GM12865 (cell line): ENCODE measurements at regions not wholly inside any gene's neighbourhood (a gene's known extent, or its start where the extent isn't known, plus 50 kb on each side); places are given as distances from the start of the nearest gene placed in this dataset.

ENCODE experiments used
- DNase-seq: peaks from one replicate; pipeline ENCODE4 v3.0.0; 2010; ENCODE audit warnings: low read depth
- H3K4me3 ChIP-seq: 2 replicates; pipeline ENCODE4 v1.5.1; 2011; ENCODE audit warnings: mild to moderate bottlenecking, low read depth, low read length, control low read depth
- TF ChIP-seq, protein P1 (sequence below): IDR thresholded peaks from 2 replicates; pipeline ENCODE4 v1.5.1; 2011; ENCODE audit warnings: low read length, control low read depth, low read depth, inconsistent platforms; ENCODE audit not compliant: insufficient read depth; ENCODE audit errors: missing control alignments

DNA sequence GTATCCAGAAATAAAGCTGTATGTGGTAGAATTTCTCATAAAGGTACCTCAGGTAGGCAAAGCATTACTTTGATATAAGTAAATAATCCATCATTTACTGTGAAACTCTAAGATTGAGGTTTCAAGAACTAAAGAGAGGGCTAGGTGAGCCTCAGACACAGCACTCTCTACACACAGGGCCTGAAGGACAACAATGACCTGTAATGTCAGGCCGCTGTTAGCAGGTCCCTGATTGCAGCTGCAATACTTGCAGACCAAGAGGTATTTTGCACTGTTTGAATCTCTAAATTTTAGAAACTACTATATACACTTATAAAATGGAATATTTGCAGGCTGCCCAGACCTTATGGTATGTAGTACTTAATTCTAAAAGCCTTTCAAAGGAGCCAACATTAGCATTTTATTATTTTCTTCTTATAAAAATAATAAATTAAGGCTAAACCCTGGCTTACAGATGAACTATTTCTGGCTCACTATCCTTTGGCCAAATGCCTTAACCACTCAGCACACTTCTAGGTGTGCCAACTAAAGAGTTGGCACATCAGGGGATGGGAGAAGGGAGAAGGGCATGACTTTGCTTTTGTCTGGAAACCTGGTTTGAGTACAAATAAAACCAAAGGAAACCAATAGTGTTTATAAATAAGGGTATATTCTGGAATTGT is 66.7 kb upstream of the SLC39A10 start:
- no peak overlapping the region for H3K4me3 ChIP-seq
- no peak for DNase-seq
- TF ChIP-seq, protein P1, sequence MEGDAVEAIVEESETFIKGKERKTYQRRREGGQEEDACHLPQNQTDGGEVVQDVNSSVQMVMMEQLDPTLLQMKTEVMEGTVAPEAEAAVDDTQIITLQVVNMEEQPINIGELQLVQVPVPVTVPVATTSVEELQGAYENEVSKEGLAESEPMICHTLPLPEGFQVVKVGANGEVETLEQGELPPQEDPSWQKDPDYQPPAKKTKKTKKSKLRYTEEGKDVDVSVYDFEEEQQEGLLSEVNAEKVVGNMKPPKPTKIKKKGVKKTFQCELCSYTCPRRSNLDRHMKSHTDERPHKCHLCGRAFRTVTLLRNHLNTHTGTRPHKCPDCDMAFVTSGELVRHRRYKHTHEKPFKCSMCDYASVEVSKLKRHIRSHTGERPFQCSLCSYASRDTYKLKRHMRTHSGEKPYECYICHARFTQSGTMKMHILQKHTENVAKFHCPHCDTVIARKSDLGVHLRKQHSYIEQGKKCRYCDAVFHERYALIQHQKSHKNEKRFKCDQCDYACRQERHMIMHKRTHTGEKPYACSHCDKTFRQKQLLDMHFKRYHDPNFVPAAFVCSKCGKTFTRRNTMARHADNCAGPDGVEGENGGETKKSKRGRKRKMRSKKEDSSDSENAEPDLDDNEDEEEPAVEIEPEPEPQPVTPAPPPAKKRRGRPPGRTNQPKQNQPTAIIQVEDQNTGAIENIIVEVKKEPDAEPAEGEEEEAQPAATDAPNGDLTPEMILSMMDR, result no peak

DNA sequence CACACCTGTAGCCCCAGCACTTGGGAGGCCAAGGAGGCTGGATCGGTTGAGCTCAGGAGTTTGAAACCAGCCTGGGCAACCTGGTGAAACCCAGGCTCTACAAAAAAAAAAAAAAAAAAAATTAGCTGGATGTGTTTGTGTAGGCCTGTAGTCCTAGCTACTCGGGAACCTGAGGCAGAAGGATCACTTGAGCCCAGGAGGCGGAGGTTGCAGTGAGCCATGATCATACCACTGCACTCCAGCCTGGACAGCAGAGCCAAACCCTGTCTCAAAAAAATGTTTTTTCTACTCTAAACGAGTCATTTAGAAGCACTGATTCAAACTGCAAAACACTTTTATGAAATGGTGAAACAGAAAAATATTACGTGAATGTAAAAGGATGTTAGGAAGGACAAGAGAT is 69.1 kb upstream of the SLC39A10 start:
- DNase-seq, result no peak
- H3K4me3 ChIP-seq, result no peak overlapping the region
- TF ChIP-seq, protein P1, result no peak

DNA sequence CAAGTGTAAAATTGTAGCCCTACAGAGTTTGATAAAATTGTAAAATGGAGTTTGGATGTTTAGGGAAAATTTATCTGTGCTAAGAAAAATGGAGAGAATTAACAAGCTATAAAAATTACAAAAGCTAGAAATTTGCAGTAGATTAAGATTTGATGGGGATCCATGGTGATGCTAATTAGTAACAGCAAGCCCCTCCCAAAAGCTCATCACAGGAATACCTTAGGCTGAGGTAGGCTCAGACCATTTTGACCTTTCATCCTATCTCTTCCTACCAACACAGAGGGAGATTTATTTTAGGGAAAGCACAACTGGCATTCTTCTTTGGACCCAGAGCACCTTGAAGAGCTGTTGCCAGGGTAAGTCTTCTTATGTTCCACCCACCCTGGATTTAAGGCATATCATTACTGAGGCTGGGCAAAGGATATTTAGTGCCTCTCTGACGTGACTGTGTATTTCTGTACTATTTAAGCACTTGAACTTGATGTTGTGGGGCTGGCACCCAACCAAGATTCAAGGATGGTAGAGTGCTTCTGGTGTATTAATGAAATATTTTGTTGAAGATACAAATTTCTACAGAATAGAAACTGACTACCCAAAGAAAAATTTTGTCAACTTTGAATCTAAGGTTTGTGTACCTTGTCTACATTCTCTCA is 70.8 kb upstream of the SLC39A10 start:
- TF ChIP-seq, protein P1, result no peak
- H3K4me3 ChIP-seq, result no peak overlapping the region
- no peak for DNase-seq

DNA sequence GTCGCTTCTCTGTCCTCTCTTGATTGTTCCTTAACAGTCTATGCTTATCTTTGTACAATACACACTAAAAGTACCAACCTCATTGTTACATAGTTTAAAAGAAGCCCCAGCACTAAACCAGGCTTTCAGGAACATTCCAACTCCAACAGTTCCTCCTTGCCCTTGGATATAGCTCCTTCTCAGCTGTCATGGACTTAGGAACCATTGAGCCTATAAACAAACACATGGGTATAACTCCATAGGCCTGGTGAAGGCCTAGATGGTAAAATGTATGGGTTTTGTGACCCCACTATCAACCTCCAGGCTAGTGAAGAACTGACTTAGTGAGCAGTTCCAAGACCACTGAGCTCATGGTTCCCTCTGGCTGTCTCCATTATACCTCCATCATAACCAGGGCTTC is 74.8 kb upstream of the SLC39A10 start:
- TF ChIP-seq, protein P1, result no peak

DNA sequence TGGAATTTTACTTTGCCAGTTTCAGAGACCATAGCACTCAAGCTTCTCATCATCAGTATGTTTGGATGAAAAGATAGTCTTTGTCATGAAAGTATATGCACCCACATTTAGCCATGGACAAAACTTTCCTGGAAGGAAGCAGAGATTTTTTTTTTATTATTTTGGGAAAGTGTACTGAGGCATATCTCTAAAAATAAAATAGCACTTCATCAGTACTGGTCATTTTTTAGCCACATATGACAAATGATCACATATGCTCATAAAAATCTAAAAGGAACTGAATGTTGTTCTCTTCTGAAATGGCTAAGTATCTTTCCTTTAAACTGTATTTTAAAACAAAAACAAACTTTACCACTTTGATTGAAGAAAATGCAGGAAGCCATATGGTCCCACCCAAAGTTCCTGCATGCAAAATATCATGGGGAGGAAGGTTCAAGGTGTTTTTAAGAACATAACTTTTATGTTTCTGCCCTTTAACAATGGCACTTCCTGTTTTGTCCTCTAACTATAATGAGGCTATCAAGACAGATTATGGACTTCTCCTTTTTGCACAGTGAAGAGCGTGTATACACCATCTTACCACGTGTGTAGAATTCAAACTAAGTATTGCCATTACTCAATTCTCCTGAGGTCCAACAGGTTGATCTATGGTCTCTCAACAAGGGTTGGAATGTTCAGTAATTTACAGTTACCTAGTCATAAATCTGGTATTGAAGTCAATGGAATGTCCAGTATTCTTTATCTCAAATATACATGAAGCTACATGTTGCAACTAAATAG is 77.1 kb upstream of the SLC39A10 start:
- TF ChIP-seq, protein P1, result no peak
- no peak overlapping the region for H3K4me3 ChIP-seq
- DNase-seq, result peak; percentile 24

More for the DNA sequence above, 74.8 kb upstream of the SLC39A10 start:
- no peak overlapping the region for H3K4me3 ChIP-seq
- DNase-seq, result no peak

DNA sequence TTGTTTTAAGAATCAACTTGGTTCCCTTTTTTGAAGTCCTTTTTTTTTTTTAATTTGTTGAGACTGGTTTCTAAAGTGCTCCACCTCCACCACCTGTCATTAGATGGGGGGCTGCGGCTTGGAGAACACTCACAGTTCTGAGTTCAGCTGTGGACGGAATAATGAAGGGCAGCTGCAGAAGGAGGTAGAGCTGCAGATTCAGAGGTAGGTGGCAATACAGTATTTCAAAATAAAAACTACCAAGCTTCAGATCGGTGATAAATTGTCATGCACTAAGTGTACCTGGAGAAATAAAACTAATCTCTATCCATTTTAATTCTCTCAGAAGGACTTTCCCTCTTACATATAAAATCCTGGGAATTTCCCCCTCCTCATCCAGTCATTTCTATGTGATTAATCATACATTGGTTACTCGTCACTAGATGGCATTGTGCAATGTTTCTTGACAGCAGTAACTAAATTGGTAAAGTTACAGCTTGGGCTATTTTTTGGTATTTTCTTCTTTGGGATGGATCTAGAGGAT is 81.1 kb upstream of the SLC39A10 start:
- H3K4me3 ChIP-seq, result no peak overlapping the region
- peak; percentile 35 for DNase-seq
- TF ChIP-seq, protein P1, result peak; percentile 10
